ENCODE measurements at regions not wholly inside any gene's neighbourhood (a gene's known extent, or its start where the extent isn't known, plus 50 kb on each side); places are given as distances from the start of the nearest gene placed in this dataset.
"Not testable (repeated sequence)": the region's sequence is repeated elsewhere in the genome, so short reads cannot be mapped to it uniquely, and the experiment has no call there.

DNA sequence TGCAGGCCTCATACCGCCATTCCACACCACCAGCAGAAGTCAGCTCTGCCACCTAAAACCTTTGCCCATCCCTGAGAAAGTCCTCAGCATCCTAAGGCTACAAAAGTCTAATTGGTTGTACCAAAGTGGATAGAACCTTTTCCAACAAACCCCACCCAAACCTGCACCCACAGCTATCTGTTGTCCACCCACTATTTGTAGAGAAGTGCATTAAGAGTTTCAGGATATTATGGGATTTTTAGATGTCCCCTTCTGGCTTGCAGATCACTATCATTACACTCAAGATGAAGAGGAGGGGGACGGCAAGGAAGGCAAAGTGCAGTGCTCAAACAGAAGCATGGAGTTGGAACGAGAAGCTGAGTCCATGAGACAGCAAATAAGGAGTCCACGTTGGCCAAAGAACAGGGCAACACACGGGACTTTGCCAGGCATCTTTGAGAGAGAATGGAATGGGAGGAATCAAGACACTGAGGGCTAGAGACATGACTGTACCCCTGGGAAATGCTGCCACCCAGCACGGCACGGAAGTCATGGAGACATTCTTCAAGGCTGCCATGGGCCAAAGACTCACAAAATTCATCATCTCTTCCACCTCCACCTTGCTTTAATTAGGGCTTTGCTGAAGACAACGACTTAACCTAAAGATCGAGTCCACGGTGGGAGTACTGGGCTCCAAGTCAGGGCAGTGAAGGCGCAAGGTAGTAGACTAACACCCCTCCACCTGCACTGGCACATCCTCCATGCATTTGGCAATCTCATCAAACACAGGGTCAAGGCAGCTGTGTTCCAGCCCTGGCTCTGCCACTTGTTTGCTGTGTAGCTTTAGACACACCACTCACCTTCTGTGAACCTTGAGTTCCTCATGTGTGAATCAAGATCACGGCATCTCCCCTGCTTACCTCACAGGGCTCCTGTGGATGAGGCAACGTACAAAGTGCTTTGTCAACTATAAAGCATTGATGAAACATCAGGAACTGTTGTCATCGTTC, 112.9 kb upstream of the TMEM45B start:
- DNase-seq = no peak

DNA sequence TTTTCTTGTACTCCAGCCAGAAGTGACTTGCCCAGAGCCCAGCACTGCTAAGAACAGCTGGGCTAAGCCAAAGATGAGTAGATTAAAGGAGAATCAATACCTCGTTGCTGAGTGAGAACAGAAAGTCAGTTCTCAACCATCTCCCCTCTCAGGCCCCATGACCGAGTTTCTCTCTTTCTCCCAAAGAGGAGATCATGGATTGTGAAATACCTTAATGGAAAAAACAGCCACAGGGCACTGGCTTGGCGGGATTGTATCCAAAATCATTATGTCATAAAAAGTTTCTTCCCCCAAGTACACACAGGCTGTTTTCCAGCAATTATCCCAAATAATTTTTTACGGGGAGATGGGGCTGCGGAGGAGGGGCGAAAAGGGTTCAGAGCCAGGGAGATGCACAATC, 111.8 kb upstream of the TMEM45B start:
- no peak for DNase-seq

DNA sequence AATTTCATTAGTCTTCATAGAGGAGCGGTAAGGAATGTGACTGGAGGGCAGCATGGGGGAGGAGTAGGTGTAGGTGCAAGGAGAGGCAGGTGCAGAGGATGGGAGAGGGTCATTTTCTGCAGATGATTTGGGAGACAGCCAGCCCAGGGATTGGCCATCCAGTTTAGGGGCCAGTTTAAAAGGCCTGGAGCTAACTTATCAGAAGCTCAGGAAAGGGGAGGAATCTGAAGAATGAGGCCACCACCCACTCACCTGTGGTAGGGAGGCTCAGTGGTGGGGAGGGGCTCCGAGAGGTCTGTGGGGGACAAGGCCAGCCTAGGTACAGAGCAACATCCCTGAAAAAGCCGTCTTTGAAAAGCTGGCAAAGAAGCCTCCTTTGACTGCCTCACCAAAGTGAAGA, 110.8 kb upstream of the TMEM45B start:
- DNase-seq = no peak

DNA sequence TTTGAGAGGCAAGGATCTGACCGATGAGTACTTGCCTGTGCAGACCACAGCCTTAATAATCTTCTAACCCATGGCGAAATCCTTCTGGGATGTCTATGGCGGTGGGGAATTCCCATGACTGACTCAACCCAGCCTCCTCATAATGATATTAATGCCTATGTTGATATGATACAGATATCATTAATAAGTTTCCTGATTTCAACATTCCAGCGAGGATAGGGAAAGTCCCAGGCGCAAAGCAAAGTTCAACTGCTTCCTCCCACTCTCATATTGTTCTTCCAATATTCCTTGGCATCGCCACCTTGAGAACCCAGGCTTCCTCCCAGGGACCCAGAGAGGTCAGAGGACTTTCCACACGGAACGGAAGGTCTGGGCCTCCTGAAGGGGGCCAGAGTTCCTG, 110.3 kb upstream of the TMEM45B start:
- DNase-seq = no peak

DNA sequence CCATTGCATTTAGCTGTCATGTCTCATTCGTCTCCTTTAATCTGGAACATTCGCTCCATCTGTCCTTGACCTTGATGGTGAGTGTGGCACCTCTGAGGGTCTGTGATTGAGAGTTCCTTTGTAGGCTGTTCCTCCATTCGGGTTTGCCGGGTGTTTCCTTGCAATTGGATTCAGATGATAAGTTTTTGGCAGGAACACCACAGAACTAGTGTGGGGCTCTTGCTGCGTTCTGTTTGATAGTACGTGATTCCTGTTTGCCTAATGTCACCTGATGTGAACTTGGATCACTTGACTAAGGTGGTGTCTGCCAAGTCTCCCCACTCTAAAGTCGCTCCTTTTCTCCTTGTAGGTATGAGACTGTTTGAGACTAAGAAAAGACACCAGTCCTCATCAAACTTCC, 109.7 kb upstream of the TMEM45B start:
- DNase-seq = no peak

DNA sequence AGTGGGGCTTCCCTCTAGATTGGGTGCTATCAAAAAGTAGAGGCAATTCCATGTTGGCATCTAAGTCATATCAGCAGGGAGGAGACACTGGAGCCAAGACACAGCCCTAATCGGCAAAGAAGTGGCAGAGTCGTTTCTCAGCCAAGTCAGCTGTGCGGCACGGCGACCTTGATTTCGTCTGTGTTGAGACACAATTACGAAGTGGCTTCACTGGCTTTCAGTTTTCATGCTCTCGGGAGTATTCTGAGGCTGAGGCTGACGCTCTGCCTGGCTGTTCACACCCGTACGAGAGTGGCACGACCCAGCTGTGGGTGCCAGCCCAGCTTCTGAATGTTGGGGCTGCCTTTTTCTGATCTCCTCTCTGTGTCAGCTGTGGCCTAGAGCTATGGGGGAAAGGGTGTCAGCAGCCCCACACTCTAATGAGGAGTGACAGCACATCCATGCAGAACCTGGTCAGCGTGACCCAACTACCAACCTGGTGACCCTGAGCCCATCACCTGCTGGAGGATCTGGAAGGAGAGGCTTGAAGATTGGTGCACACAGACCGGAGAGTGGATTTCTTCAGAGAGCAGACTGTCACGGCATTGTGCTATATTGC, 105.7 kb upstream of the TMEM45B start:
- no peak for DNase-seq

DNA sequence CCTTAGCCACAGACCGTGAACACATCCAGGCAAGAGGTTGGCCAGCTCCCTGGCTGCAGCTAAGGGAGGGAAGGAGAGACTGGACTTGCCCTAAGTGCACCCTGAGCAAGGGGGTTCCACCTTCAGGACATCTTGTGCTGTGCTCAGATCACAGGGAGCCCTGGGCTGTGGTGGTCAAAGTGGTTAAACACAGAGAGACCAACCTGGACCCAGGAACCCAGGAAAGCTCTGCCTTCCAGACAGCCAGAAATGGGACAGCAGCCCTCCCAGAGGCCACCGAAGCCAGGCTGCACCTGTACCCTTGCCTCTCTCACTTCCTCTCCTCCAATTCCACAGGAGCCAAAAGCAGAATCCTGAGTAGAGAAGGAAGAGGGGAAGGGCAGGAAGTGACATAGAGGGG, 105.2 kb upstream of the TMEM45B start:
- DNase-seq = no peak

DNA sequence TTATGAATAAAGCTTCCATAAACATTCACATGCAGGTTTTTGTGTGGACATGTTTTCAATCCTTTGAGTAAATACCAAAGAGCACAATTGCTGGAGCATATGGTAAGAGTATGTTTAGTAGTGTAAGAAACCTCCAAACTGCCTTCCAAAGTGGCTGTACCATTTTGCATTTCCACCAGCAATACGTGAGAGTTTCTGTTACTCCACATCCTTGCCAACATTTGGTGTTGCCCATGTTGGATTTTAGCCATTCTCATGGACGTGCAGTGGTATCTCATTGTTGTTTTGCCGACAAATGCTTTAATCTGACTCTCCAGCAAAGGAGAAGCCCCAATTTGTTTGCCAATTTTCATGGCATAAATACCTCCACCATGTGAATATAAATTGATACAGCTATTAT, 103.9 kb upstream of the TMEM45B start:
- DNase-seq = no peak

DNA sequence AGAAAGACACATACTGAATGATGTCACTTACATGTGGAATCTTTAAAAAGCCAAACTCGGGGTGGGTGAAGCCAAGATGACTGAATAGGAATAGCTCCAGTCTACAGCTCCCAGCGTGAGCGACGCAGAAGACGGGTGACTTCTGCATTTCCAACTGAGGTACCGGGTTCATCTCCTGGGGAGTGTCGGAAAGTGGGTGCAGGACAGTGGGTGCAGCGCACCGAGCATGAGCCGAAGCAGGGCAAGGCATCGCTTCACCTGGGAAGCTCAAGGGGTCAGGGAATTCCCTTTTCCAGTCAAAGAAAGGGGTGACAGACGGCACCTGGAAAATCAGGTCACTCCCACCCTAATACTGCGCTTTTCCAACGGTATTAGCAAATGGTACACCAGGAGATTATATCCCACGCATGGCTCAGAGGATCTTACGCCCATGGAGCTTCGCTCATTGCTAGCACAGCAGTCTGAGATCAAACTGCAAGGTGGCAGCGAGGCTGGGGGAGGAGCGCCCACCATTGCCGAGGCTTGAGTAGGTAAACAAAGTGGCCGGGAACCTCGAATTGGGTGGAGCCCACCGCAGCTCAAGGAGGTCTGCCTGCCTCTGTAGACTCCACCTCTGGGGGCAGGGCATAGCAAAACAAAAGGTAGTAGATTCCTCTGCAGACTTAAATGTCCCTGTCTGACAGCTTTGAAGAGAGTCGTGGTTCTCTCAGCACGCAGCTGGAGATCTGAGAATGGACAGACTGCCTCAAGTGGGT, 103.0 kb upstream of the TMEM45B start:
- not testable (repeated sequence) for DNase-seq

DNA sequence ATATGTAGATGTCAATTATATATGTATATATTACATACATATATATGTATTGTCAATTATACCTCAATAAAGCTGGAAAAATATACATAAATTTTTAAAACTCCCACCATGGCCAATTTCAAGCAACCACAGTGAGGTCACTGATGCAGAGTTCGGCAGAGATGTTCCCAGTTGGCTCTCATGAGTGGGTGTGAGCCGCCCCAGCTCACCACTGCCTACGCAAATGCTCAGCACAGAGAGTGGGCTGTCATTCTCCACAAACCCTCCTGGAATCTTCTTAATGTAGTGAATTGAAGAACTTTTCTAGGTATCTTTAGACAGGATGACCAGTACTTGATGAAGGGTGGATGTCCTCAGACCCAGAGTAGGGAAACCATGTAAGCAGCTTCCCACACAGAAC, 96.6 kb upstream of the TMEM45B start:
- no peak for DNase-seq

DNA sequence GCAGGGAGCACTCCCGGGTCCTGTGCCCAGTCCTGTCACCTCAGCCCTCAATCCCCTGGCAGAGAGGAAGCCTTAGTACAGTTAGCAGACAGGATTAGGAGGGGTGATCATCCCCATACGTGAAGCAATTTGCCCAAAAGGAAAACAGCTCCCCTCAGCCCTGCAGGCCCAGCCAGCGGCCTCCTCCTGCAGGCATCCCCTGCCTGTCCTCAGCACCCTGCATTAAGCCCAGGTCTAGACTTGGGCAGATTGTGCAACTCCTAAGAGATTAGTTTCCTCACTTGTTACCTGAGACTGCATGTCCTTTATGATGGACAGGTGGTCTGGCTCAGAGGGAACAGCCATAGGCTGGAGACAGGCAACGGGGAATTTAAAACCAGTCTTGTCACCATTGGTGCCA, 95.5 kb upstream of the TMEM45B start:
- DNase-seq = no peak

DNA sequence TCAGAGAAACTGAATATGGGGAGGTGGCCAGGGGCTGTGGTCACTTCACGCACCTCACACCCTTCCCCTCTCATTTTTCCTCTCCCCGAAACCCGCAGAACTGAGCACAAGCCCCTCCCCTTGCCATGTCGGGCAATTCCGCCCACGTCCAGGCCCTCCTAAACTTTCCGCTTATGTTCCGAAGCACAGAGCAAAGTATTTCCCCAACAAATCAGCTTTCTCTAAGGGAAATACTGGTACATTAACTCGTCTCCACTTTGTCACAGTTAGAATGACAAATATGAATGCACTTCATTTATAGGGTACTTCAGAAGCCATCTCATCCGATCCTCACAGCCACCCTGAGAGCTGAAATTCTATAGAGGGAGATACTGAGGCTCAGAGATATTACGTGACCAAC, 94.7 kb upstream of the TMEM45B start:
- DNase-seq = no peak

DNA sequence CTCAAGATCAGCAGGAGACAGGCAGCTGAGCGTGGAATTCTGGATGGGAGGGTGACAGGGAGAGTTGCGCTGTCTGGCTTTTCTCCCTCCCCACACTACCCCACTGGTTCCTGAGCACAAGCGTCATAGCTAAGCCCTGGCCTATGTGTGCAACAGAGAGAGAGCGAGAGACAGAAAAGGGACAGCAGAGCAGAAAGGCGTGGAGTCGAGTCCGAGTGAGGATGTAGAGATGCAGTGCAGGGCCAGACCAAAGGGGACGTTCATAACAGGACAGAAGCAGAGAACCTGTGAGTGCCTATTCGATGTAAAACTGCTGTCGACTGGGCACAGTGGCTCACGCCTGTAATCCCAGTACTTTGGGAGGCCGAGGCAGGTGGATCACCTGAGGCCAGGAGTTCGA, 94.0 kb upstream of the TMEM45B start:
- DNase-seq = no peak

DNA sequence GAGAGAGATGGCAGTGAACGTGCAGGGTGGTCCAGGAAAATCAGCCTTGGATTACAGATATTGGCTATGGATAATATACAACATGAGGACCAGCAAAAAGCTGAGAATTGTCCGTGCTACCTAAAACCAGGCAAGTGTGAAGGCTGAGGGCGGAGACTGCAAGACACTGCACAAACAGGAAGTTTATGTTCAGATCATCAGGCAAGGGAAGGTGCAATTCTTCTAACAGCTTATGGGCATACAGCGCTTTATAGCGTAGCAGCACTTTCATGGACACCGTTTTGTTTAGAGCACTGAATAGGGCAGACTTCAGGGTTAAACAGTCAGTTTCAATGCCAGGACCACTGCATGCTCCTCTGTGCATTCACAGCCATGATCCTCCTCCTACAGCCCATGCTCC, 93.1 kb upstream of the TMEM45B start:
- no peak for DNase-seq

DNA sequence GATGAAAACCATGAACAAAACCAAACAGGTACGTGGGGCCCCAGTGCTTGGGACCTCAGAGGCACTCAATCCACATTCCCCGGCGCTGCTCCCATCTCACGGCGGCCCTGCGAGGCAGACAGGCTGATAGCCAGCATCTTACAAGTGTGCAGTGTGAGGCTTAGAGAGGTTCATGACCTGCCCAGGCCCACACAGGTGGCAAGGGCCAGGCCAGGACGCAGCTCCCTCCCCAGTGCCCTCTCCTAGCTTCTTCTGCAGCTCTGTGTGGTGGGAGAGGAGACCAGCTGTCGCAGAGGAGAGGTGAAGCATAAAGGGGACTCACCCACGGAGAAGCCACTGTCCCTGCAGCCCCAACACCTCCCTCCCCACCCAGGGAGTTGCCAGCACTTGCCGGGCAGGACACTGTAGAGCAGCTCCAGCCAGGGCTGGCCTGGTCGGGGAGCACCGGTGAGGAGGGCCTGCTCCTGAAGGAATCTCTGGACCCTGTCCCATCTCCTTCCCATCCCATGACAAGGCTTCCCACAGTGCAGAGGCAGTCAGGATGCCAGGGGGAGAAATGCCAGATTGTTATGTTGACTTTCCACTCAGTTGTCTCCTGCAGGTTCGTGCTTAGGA, 92.4 kb upstream of the TMEM45B start:
- DNase-seq = no peak

DNA sequence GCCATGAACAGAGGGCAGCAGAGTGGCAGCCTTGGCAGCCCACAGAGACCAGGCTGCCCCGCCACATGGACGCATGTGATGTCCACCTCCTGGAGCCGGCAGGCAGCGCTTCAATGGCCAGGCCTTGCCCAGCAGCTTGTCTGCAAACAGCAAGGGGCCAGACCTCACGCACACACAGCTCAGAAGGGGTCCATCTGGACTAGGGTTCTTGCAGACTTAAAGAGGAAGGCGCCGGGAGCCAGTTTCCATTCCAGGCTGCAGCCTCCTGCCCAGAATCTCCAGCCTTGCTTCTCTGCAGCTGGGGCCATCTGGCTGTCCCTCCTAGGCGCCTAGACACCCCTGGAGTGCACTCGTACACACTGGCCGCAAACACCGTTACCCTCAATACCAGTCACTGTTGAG, 91.9 kb upstream of the TMEM45B start:
- no peak for DNase-seq

DNA sequence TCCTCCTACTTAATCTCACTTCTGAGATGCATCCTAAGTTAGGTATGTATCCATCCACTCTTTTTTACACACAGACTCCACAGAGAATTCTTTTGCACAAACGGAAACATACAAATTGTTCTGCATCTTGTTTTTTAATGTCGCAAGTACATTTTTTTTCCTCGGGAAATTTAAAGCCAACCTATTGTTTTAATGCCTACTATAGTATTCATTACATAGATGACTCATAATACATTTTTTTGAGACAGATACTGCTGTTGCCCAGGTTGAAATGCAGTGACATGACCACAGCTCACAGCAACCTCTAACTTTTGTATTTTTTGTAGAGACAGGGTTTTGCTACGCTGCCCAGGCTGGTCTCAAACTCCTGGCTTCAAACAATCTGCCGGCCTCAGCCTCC, 90.8 kb upstream of the TMEM45B start:
- DNase-seq = no peak

DNA sequence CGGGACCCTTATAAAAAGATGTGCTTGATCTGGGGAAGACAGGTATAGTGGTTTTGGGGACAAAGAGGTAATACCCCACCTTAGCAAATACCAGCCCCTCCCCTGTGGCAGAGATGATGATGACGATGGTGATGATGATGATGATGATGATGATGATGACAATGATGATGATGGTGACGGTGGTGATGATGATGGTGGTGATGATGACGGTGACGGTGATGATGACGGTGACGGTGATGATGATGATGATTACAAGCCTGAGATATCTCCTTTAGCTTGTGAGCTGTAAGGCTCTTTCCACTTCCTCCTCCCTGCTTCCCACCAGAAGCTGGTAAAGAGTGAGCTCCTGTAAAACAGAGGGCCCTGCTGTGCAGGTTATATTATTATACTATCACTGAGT, 89.5 kb upstream of the TMEM45B start:
- DNase-seq = no peak

DNA sequence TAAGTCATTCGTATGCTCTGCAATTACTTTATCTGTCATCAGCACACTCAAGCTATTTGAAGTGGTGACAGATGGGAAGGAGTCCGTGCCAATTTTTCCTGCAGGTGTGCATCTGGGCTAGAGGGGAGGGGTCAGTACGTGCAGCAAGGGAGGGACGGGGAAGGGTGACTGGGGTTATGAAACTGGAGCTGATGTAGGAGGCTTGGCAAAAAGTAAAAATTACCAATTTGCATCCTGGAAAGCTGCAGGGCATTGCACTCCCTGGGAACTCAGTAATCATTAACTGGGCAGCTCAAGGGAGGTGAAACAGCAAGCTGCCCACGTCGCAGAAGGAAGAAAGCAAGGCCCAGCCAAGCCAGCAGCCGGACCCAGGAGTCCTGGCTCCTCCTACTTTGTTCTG, 87.1 kb upstream of the TMEM45B start:
- DNase-seq = no peak

DNA sequence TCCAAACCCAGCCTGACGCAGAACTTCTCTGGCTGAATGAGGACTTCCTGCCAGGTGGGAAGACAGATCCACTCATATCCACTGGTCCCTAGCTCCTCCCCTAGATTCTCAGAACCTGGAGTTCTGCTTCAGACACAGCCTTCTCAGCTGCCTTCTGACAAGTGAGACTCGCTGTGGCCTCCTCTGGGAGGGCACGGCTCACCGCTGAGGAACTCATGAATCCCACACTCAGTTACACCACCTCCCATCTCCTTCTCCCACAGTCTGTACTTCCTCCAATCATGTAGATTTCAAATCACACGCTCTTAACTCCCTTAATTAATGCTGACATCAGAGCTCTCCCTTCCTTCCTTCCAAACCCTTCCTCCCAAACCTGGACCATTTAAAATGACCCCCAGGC, 86.4 kb upstream of the TMEM45B start:
- DNase-seq = no peak

DNA sequence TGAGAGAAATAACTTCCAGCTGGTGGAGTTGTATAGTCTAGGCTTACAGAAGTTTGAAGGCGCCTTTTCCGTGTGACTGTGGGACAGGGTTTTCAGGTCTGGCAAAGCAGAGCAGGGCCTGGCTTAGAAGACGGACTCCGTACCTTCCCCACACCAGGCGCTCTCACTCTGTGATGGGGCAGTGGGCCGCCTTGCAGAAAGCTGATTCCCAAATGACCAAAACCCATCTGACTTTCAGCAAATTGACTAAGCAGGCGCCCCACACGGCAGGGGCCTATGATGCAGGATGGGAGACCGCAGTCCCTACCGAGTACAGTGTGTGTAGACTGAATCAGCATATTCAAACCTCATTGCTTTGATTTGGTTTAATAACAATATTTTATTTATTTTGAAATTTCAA, 85.8 kb upstream of the TMEM45B start:
- no peak for DNase-seq

DNA sequence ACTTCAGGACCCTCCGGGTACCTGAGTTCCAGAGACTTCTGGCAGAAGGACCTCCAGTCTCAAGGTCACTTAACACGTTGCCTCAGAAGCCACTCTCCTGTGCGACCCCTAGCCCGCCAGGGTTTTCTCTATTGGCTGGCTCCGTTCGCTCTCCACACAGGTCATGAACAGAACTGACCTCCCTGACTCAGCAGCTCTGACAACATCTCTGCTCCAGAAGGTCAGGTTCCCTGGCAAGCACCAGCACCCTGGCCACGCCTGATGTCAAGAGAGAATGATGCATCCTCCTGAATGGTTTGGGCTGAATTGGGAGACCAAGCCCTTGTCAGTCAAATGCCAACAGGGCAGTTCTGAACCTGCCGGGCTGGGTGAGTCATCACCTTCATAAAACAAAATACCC, 84.3 kb upstream of the TMEM45B start:
- no peak for DNase-seq

DNA sequence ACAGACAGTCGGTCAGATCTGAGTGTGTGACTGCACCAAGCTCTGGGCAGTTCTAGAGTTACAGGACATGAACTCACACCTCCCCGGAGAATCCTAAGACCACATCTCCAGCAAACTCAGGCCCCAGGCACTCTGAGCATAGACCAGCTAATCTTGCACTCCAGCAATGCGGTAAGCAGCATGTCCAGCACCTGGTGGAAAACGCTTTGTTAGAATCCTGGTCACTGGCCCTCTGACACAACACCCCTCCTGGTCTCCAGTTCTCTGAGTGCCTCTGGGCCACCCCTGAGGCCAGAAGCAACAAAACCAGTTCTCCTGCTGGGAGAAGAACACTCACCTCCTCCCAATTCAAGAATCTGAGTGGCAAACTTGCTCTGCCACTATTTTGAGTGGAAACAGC, 82.7 kb upstream of the TMEM45B start:
- no peak for DNase-seq
